HFFc6 (cell line): ENCODE measurements at regions not wholly inside any gene's neighbourhood (a gene's known extent, or its start where the extent isn't known, plus 50 kb on each side); places are given as distances from the start of the nearest gene placed in this dataset.

Experiments used
- DNase-seq: peaks from one replicate; pipeline ENCODE4 v3.0.0-alpha.2; 2018
- H3K27ac Mint-ChIP-seq: 2 replicates; pipeline ENCODE4 v1.8.0; 2020; ENCODE audit warnings: mild to moderate bottlenecking, mixed read lengths
- H3K27me3 Mint-ChIP-seq: 2 replicates; pipeline ENCODE4 v1.8.0; 2021; ENCODE audit warnings: mild to moderate bottlenecking, moderate library complexity, mixed read lengths; ENCODE audit not compliant: insufficient read depth
- H3K36me3 Mint-ChIP-seq: 2 replicates; pipeline ENCODE4 v1.8.0; 2021; ENCODE audit warnings: low read depth, mixed read lengths
- H3K4me1 Mint-ChIP-seq: 2 replicates; pipeline ENCODE4 v1.8.0; 2020; ENCODE audit warnings: low read depth, mixed read lengths
- H3K4me3 Mint-ChIP-seq: 2 replicates; pipeline ENCODE4 v1.8.0; 2020; ENCODE audit warnings: mild to moderate bottlenecking, moderate library complexity, mixed read lengths
- H3K9me3 Mint-ChIP-seq: 2 replicates; pipeline ENCODE4 v1.8.0; 2020; ENCODE audit warnings: mild to moderate bottlenecking, mixed read lengths
- TF ChIP-seq, protein P1 (sequence below): fragments of 200-600 bp; sonication (generic); IDR thresholded peaks from 2 replicates; pipeline ENCODE4 v1.5.0; 2021; ENCODE audit warnings: antibody characterized with exemption, mild to moderate bottlenecking

DNA sequence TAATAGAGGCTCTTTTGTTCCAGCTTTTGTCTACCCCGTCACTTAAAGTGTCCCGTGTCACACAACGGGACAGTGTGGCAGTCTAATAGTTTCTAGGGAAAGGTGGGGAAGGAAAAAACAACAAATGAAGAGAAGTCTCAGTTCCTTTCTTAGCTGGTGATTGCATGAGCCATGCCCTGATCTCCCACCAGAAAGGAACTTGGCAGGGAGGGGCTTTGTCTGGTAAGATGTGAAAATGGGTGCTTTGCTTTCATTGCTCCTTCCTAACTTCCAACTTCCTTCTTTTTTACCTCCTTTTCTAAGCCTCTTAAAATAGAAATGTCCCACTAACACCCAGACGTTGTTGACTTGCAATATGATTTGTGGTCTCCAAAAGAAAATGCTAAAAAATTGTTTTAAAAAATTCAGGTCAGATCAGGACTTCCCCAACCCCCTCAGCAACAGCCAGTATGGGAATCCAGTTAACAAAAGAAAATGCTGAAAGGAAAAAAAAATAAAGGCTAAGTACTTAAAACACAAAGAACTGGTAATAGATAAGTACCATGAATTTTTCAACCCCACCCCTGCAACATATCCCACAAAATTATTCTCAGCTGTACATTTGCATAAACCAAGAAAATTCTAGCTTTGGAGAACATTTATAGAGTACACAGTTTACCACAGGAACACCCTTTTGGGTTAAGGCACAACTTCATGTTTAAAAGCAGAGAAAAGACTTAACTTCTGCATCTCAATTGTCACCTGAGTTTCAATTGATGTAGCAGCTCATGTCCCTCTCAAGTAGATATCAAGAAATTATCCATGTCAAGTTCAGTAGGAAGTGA is 106.2 kb downstream of the NIBAN1 start:
- H3K4me3 Mint-ChIP-seq = no peak overlapping the region
- H3K27me3 Mint-ChIP-seq = no peaks in the 10 kb centered on the region

DNA sequence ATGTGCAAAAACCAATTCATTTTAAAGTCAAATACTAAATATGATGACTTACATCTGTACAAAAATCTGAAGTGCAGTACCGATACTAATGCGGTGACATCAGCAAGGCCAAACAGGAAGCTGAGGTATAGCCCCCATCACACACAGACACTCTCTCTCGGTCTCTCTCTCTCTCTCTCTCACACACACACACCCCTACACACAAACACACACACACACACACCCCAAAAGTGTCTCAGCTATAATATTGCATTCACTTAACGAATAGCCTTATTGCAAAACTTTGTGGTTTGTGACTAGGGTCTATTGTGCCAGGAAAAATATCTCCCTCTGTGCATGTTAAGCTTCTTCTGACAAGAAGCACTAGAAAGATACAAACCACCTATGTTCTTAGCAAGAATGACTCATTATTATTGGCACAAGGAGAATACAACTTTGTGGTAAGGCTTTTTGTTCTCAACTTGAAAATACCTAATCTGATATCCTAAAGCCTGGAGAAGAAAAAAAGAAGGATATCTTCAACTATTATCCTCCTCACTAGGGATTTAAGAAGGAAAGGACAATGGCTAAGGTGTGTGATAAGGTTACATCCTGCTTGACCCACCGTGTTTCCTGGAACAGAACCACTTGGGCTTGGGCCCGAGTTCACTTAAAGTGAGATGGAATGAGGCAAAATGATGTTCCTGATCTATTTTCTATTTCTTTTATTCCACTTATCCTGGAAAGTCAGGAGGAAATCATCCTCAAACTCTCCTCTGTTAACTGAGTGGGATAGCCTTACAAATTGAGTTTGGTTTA is 107.1 kb downstream of the NIBAN1 start:
- Mint-ChIP-seq H3K27ac (peak overlapping the region; percentile 20), H3K4me3 (peak overlapping the region; percentile 5; the same call in 1 of the 2 replicates), H3K27me3 (no peaks in the 10 kb centered on the region), H3K9me3 (no peaks in the 10 kb centered on the region), H3K36me3 (0 out of 2 replicates have a peak, but pooled peaks cover 7% of the 10 kb centered on the region), H3K4me1 (peaks cover 30% of the 10 kb centered on the region)
- DNase-seq = peak; percentile 91
- TF ChIP-seq, protein P1, sequence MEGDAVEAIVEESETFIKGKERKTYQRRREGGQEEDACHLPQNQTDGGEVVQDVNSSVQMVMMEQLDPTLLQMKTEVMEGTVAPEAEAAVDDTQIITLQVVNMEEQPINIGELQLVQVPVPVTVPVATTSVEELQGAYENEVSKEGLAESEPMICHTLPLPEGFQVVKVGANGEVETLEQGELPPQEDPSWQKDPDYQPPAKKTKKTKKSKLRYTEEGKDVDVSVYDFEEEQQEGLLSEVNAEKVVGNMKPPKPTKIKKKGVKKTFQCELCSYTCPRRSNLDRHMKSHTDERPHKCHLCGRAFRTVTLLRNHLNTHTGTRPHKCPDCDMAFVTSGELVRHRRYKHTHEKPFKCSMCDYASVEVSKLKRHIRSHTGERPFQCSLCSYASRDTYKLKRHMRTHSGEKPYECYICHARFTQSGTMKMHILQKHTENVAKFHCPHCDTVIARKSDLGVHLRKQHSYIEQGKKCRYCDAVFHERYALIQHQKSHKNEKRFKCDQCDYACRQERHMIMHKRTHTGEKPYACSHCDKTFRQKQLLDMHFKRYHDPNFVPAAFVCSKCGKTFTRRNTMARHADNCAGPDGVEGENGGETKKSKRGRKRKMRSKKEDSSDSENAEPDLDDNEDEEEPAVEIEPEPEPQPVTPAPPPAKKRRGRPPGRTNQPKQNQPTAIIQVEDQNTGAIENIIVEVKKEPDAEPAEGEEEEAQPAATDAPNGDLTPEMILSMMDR = no peak

More for the DNA sequence above, 106.2 kb downstream of the NIBAN1 start:
- Mint-ChIP-seq H3K36me3 (0 out of 2 replicates have a peak, but pooled peaks cover 7% of the 10 kb centered on the region), H3K9me3 (no peaks in the 10 kb centered on the region), H3K4me1 (peaks cover 30% of the 10 kb centered on the region), H3K27ac (no peak overlapping the region)
- no peak for DNase-seq
- TF ChIP-seq, protein P1 = no peak

DNA sequence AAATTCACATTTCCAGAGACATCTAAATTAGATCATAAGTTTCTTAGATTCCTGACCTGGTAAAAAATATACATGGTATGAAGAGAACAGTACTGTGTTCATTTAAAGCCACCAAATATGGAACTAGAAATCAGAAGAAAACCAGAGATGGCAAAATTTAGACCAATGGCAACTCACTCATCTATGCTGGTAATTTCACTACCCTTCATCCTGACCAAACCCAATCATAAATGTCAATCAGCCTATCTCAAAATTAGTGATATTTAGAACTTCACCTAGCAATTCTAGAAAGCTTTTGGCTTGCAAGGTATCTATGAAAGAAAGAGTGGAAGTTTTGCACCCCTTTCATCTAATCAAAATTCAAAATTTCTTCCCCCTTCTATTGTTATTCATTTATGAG is 107.7 kb downstream of the NIBAN1 start:
- TF ChIP-seq, protein P1 = no peak
- DNase-seq = no peak
- 0 out of 2 replicates have a peak, but pooled peaks cover 7% of the 10 kb centered on the region for H3K36me3 Mint-ChIP-seq
- H3K4me3 Mint-ChIP-seq = peak overlapping the region; percentile 5; the same call in 1 of the 2 replicates
- no peak overlapping the region for H3K27ac Mint-ChIP-seq
- peaks cover 30% of the 10 kb centered on the region for H3K4me1 Mint-ChIP-seq
- H3K27me3 Mint-ChIP-seq = no peaks in the 10 kb centered on the region; the same call in 1 of the 2 replicates
- no peaks in the 10 kb centered on the region for H3K9me3 Mint-ChIP-seq

DNA sequence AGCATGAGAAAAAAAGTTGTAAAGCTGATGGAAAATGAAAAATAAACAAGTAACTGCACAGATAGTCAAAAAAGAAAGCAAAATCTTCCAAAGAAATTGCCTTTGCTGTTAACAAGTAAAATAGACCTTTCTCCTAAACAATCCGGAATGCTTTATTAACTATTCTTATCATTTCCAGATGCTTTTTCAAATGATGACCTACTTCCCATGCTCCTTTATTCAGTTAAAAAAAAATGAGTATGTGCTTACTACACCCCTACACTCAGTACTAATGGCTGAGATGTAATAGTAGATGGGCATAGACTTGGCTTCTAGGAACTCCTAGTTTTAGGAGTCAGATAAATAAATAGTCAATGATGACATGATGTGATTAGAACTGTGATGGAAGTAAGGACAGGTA is 108.5 kb downstream of the NIBAN1 start:
- no peaks in the 10 kb centered on the region; the same call in 1 of the 2 replicates for H3K27me3 Mint-ChIP-seq

DNA sequence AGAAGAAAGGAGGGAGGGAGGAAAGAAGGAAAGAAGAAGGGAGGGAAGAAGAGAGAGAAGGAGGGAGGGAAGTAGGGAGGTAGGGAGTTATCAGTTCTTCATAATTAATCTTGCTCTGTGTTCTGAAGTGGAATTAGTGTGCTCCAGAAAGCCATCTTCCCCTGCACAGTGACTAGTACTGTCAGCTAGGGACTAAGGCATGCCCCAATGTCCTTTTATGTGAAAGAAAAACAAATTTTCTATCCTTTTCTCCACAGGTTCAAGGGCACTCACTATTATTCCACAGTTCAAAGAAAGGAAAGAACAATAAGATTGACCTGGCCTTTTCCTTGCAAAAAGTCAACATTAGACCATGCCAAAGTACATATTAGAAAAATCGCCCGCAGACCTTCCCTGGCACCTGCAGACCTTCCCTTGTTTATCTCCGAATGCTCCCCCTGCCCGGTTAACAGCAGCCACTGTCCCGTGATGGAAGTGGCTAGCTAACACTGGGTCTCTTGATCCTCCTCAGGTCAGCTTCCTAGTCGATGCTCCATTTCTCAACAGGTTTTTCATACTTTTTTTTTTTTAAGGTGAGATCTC is 107.2 kb upstream of the EDEM3 start:
- Mint-ChIP-seq H3K4me1 (peaks cover 17% of the 10 kb centered on the region), H3K27me3 (no peaks in the 10 kb centered on the region; the same call in none of the 2 replicates), H3K36me3 (no peaks in the 10 kb centered on the region), H3K9me3 (no peaks in the 10 kb centered on the region), H3K27ac (no peak overlapping the region), H3K4me3 (no peak overlapping the region)
- TF ChIP-seq, protein P1 = no peak
- no peak for DNase-seq

More for the DNA sequence above, 108.5 kb downstream of the NIBAN1 start:
- DNase-seq = no peak
- TF ChIP-seq, protein P1 = no peak
- Mint-ChIP-seq H3K27ac (no peak overlapping the region), H3K36me3 (0 out of 2 replicates have a peak, but pooled peaks cover 5% of the 10 kb centered on the region), H3K4me1 (peaks cover 30% of the 10 kb centered on the region), H3K4me3 (no peak overlapping the region), H3K9me3 (no peaks in the 10 kb centered on the region)
